HUES48 (cell line): ENCODE measurements at regions not wholly inside any gene's neighbourhood (a gene's known extent, or its start where the extent isn't known, plus 50 kb on each side); places are given as distances from the start of the nearest gene placed in this dataset.
"Not testable (repeated sequence)": the region's sequence is repeated elsewhere in the genome, so short reads cannot be mapped to it uniquely, and the experiment has no call there.

ENCODE experiments used
- H3K27ac ChIP-seq: one replicate; pipeline ENCODE4 v1.7.0; 2013; ENCODE audit warnings: low read depth, low read length, inconsistent platforms
- H3K27me3 ChIP-seq: 2 replicates; pipeline ENCODE4 v1.6.1; 2013; ENCODE audit warnings: mild to moderate bottlenecking, low read length; ENCODE audit not compliant: control insufficient read depth, insufficient read depth
- H3K36me3 ChIP-seq: 2 replicates; pipeline ENCODE4 v1.6.1; 2013; ENCODE audit warnings: low read length; ENCODE audit not compliant: control insufficient read depth, insufficient read depth
- H3K4me1 ChIP-seq: 2 replicates; pipeline ENCODE4 v1.6.1; 2013; ENCODE audit warnings: mild to moderate bottlenecking, low read length; ENCODE audit not compliant: control insufficient read depth, insufficient read depth
- H3K4me3 ChIP-seq: 2 replicates; pipeline ENCODE4 v1.5.1; 2013; ENCODE audit warnings: mild to moderate bottlenecking, low read depth, low read length
- H3K9ac ChIP-seq: 2 replicates; pipeline ENCODE4 v1.6.1; 2013; ENCODE audit warnings: mild to moderate bottlenecking, low read depth, low read length, moderate library complexity
- H3K9me3 ChIP-seq: 2 replicates; pipeline ENCODE4 v1.6.1; 2013; ENCODE audit warnings: low read length; ENCODE audit not compliant: control insufficient read depth, insufficient read depth

GRCh38 chr14:83898558-83898957, 1631.4 kb upstream of the FLRT2 start:
- H3K4me3 ChIP-seq, H3K27me3 ChIP-seq, H3K36me3 ChIP-seq, H3K27ac ChIP-seq, H3K9me3 ChIP-seq, H3K9ac ChIP-seq: not testable (repeated sequence)
- peaks cover 31% of the 10 kb centered on the region for H3K4me1 ChIP-seq

- Histone ChIP-seq H3K27ac (no peak overlapping the region), H3K36me3 (no peaks in the 10 kb centered on the region), H3K4me1 (peaks cover 20% of the 10 kb centered on the region), H3K9ac (no peak overlapping the region), H3K9me3 (no peaks in the 10 kb centered on the region), H3K4me3 (no peak overlapping the region), H3K27me3 (no peaks in the 10 kb centered on the region)
These were observed 1630.2 kb upstream of the FLRT2 start for GRCh38 chr14:83899706-83900105.

- Histone ChIP-seq H3K27ac (no peak overlapping the region), H3K9me3 (no peaks in the 10 kb centered on the region), H3K4me1 (peaks cover 5% of the 10 kb centered on the region; the same call in 1 of the 2 replicates), H3K9ac (no peak overlapping the region), H3K36me3 (no peaks in the 10 kb centered on the region), H3K4me3 (no peak overlapping the region), H3K27me3 (no peaks in the 10 kb centered on the region)
These were observed 1624.8 kb upstream of the FLRT2 start for GRCh38 chr14:83905157-83905556.

DNA sequence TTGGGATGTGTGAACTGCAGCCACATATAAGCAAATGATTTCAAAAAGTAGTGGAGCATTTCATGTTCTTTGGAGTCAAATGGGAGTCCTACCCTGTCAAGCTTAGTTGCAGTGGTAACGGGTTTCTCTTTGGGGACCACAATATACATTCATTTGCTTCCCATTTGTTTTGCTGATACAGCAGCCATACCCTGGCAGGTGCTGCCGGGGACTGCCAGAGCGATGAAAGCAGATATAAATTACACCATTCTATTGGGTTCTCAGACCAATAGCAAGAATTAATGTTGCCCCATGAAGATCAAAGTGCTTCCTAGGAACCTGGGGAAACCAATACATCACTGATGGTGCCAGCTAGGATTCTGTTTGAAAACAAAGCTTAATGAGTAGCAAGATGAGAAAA, 1621.5 kb upstream of the FLRT2 start:
- Histone ChIP-seq H3K36me3 (no peaks in the 10 kb centered on the region), H3K27me3 (no peaks in the 10 kb centered on the region), H3K9me3 (no peaks in the 10 kb centered on the region), H3K4me1 (peaks cover 5% of the 10 kb centered on the region; the same call in 1 of the 2 replicates), H3K4me3 (no peak overlapping the region), H3K27ac (no peak overlapping the region), H3K9ac (no peak overlapping the region)

DNA sequence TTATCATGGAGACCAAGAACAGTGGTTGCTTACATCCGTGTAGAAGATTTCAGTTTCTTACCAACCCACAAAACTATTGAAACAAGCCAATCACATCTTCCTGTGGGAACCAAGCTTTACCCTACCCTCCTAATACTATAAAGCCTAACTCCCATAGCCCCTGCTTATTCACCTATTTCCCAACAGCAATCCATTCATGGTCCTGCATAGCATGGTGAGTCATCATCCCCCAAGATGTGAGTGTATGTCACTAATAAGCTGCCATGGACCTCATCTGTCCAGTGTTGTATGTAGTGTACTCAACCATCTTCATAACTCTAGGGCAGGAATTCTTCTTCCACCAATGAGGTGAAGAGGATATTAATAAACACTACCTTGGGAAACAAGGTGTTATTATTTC, 1620.4 kb upstream of the FLRT2 start:
- no peaks in the 10 kb centered on the region for H3K27me3 ChIP-seq
- peaks cover 5% of the 10 kb centered on the region; the same call in 1 of the 2 replicates for H3K4me1 ChIP-seq
- no peaks in the 10 kb centered on the region for H3K36me3 ChIP-seq
- H3K9ac ChIP-seq: no peak overlapping the region
- H3K9me3 ChIP-seq: no peaks in the 10 kb centered on the region
- H3K4me3 ChIP-seq: no peak overlapping the region
- no peak overlapping the region for H3K27ac ChIP-seq

GRCh38 chr14:83912032-83912642, 1617.8 kb upstream of the FLRT2 start:
- no peaks in the 10 kb centered on the region for H3K27me3 ChIP-seq
- no peaks in the 10 kb centered on the region for H3K9me3 ChIP-seq
- H3K4me1 ChIP-seq: peaks cover 5% of the 10 kb centered on the region; the same call in 1 of the 2 replicates
- no peak overlapping the region for H3K4me3 ChIP-seq
- H3K36me3 ChIP-seq: no peaks in the 10 kb centered on the region
- no peak overlapping the region for H3K27ac ChIP-seq
- no peak overlapping the region for H3K9ac ChIP-seq

GRCh38 chr14:83913476-83913875, 1616.5 kb upstream of the FLRT2 start:
- H3K9ac ChIP-seq: no peak overlapping the region
- H3K27ac ChIP-seq: no peak overlapping the region
- H3K4me3 ChIP-seq: no peak overlapping the region
- H3K27me3 ChIP-seq: no peaks in the 10 kb centered on the region
- no peaks in the 10 kb centered on the region for H3K4me1 ChIP-seq
- H3K9me3 ChIP-seq: no peaks in the 10 kb centered on the region
- no peaks in the 10 kb centered on the region for H3K36me3 ChIP-seq

DNA sequence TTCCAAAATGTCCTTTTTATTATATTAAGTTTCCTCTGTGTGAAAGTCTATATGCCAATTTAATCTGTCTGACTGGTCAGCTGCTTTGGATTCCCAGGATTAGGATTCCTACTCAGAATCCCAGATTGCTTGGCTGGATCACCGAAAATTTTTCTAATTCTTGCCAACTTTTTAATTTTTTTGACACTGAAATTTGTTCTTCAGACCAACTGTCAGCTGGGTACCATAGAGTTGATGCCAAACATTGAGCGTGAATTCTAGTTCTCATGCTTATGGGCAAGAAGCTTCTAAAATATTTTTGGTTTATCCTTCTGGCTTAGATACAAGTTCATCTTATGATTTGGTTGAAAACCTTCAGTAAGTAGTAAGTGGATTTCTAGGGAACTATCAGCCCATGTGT, 1611.4 kb upstream of the FLRT2 start:
- Histone ChIP-seq H3K27ac (no peak overlapping the region), H3K9me3 (no peaks in the 10 kb centered on the region), H3K4me3 (no peak overlapping the region), H3K27me3 (no peaks in the 10 kb centered on the region), H3K9ac (no peak overlapping the region), H3K4me1 (no peaks in the 10 kb centered on the region), H3K36me3 (no peaks in the 10 kb centered on the region)

DNA sequence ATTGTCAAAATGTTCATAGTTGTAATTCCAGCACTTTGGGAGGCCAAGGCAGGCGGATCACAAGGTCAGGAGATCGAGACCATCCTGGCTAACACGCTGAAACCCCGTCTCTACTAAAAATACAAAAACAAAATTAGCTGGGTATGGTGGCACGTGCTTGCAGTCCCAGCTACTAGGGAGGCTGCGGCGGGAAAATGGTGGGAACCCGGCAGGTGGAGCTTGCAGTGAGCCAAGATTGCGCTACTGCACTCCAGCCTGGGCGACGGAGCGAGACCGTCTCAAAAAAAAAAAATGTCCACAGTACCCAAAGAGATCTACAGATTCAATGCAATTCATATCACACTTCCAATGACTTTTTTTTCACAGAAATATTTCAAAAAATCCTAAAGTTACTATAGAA, 1610.3 kb upstream of the FLRT2 start:
- not testable (repeated sequence) for H3K36me3 ChIP-seq, H3K4me3 ChIP-seq, H3K9ac ChIP-seq, H3K27ac ChIP-seq, H3K27me3 ChIP-seq, H3K4me1 ChIP-seq, H3K9me3 ChIP-seq

GRCh38 chr14:83923842-83924241, 1606.1 kb upstream of the FLRT2 start:
- Histone ChIP-seq H3K27me3 (no peaks in the 10 kb centered on the region), H3K4me3 (no peak overlapping the region), H3K9me3 (no peaks in the 10 kb centered on the region), H3K4me1 (no peaks in the 10 kb centered on the region), H3K9ac (no peak overlapping the region), H3K27ac (no peak overlapping the region), H3K36me3 (no peaks in the 10 kb centered on the region)

DNA sequence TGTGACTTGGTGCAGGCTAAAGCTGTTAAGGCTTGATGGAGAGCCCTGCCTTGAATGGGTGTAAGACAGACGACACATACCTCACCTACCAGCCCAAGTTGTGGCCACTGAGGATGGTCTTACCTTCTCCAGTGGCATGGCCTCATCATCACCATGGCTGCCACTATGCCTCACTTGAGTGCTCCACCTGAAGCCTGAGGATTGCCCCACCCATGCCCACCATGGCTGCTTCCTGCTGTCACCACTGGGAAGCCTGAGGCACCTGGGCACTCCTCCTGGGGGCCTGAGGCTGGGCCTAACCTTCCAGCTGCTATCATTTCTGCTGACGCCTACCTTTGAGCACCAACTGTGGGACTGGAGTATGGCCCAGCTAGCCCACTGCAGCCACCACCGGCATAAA, 1605.7 kb upstream of the FLRT2 start:
- Histone ChIP-seq H3K27ac (no peak overlapping the region), H3K9ac (no peak overlapping the region), H3K36me3 (no peaks in the 10 kb centered on the region), H3K27me3 (no peaks in the 10 kb centered on the region), H3K4me1 (no peaks in the 10 kb centered on the region), H3K9me3 (no peaks in the 10 kb centered on the region), H3K4me3 (no peak overlapping the region)

DNA sequence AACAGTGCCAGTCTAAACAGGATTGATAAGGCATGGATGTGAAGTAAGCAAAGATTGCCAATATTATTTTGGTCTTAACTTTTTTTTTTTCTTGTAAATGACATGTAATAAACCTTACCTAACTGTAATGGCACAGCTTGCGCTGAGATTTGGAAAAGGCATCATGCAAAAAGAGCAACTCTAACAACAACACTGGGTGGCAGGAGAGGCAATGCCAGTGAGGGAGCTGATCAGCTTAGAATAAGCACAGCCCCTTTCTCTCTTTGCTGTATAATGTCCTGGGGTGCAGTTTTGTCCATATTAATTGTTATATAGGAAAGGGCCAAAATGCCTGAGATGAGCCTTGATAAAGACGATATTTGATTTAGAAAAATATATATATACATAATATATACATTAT, 1589.7 kb upstream of the FLRT2 start:
- H3K4me1 ChIP-seq: no peaks in the 10 kb centered on the region
- no peaks in the 10 kb centered on the region for H3K36me3 ChIP-seq
- H3K4me3 ChIP-seq: no peak overlapping the region
- peaks cover 23% of the 10 kb centered on the region; the same call in 1 of the 2 replicates for H3K9me3 ChIP-seq
- no peak overlapping the region for H3K27ac ChIP-seq
- H3K27me3 ChIP-seq: no peaks in the 10 kb centered on the region
- no peak overlapping the region for H3K9ac ChIP-seq
